Vagina (tissue), 2 donors: ENCODE measurements at regions not wholly inside any gene's neighbourhood (a gene's known extent, or its start where the extent isn't known, plus 50 kb on each side); places are given as distances from the start of the nearest gene placed in this dataset.

ENCODE experiments used
- POLR2A ChIP-seq, 2 donors: fragments of 450-650 bp; IDR thresholded peaks; one replicate each; pipeline ENCODE4 v1.6.1; 2017; ENCODE audit warnings: antibody characterized with exemption in 2 of 2, mild to moderate bottlenecking in 2 of 2, moderate library complexity in 2 of 2
- TF ChIP-seq, protein P1 (sequence below), 3 experiments: fragments of 450-650 bp in 2 of 3; fragments of 200-600 bp in 1 of 3; sonication (generic) in 1 of 3; IDR thresholded peaks; one replicate each; pipeline ENCODE4 v1.5.1; 2017 to 2019; ENCODE audit warnings: antibody characterized with exemption in 3 of 3, mild to moderate bottlenecking in 2 of 3, moderate library complexity in 2 of 3

DNA sequence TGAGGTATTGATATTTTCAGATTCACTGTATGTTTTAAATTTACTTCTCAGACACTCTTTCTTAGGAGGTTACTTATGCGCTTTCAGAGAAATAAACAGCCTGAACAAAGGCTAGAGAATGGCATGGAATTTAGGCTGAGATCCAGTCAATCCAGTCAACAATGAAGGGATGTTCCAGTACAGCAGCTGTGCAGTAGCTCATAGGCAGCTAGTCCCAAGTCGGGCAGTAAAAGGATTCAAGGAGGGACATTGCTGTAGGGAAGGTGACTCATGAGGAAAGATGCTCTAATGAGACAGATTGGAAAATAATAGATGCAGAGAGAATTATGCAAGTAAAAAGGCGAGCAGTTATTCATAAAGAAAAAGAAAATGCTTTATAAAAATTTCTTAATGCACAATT lies 397.9 kb upstream of the RGPD4 start:
- TF ChIP-seq, protein P1, sequence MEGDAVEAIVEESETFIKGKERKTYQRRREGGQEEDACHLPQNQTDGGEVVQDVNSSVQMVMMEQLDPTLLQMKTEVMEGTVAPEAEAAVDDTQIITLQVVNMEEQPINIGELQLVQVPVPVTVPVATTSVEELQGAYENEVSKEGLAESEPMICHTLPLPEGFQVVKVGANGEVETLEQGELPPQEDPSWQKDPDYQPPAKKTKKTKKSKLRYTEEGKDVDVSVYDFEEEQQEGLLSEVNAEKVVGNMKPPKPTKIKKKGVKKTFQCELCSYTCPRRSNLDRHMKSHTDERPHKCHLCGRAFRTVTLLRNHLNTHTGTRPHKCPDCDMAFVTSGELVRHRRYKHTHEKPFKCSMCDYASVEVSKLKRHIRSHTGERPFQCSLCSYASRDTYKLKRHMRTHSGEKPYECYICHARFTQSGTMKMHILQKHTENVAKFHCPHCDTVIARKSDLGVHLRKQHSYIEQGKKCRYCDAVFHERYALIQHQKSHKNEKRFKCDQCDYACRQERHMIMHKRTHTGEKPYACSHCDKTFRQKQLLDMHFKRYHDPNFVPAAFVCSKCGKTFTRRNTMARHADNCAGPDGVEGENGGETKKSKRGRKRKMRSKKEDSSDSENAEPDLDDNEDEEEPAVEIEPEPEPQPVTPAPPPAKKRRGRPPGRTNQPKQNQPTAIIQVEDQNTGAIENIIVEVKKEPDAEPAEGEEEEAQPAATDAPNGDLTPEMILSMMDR (IDR thresholded peaks at IDR 0.05) = no peak
- TF ChIP-seq POLR2A (IDR thresholded peaks at IDR 0.05) = no peak
